Nephron (organoid): ENCODE measurements at regions not wholly inside any gene's neighbourhood (a gene's known extent, or its start where the extent isn't known, plus 50 kb on each side); places are given as distances from the start of the nearest gene placed in this dataset.

Source experiments
- H3K27ac Mint-ChIP-seq, 3 experiments: 2 replicates each; pipeline ENCODE4 v1.8.0; 2020; ENCODE audit warnings: mixed read lengths in 3 of 3, mild to moderate bottlenecking in 2 of 3, moderate library complexity in 1 of 3
- H3K27me3 Mint-ChIP-seq: 2 replicates; pipeline ENCODE4 v1.8.0; 2021; ENCODE audit warnings: low read depth, mild to moderate bottlenecking, moderate library complexity, mixed read lengths
- H3K36me3 Mint-ChIP-seq: 2 replicates; pipeline ENCODE4 v1.8.0; 2020; ENCODE audit warnings: low read depth, mixed read lengths
- H3K4me1 Mint-ChIP-seq: 2 replicates; pipeline ENCODE4 v1.8.0; 2020; ENCODE audit warnings: mixed read lengths
- H3K4me3 Mint-ChIP-seq, 3 experiments: 2 replicates each; pipeline ENCODE4 v1.8.0; 2020; ENCODE audit warnings: mild to moderate bottlenecking in 3 of 3, mixed read lengths in 3 of 3, moderate library complexity in 2 of 3
- H3K9me3 Mint-ChIP-seq: 2 replicates; pipeline ENCODE4 v1.8.0; 2020; ENCODE audit warnings: mixed read lengths
- TF ChIP-seq, protein P1 (sequence below), 3 experiments: fragments of 200-600 bp; sonication (generic); IDR thresholded peaks; one replicate each; pipeline ENCODE4 v1.5.0; 2021; ENCODE audit warnings: antibody characterized with exemption in 3 of 3; ENCODE audit not compliant: unreplicated experiment in 3 of 3

GRCh38 chr16:51409001-51409675 is 258.1 kb upstream of the SALL1 start:
- Mint-ChIP-seq H3K27me3 (peaks cover 5% of the 10 kb centered on the region), H3K9me3 (no peaks in the 10 kb centered on the region), H3K36me3 (no peaks in the 10 kb centered on the region)

DNA sequence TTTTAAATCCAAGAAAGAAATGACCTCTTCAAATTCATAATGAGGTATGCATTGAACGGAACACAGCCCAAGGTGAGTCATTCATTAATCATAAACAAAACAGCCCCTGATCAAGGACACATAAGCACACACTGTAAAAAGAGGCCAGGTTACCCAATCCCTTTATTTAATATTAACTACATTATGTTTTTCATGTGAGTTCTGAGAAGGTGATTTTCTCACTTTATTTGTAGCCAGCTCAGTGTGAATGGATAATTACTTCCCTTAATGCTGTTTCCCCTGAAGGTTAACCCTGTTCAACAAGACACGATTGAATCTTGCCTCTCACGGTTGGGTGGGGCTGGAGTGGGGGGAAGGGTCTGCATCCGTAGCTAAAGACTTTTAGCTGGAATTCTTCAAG is 257.3 kb upstream of the SALL1 start:
- Mint-ChIP-seq H3K4me3 (no peak overlapping the region), H3K4me1 (peaks cover 8% of the 10 kb centered on the region), H3K27ac (peak overlapping the region; percentile 73 to 93 (median 81)), H3K36me3 (no peaks in the 10 kb centered on the region), H3K9me3 (no peaks in the 10 kb centered on the region), H3K27me3 (peaks cover 5% of the 10 kb centered on the region)
- TF ChIP-seq, protein P1, sequence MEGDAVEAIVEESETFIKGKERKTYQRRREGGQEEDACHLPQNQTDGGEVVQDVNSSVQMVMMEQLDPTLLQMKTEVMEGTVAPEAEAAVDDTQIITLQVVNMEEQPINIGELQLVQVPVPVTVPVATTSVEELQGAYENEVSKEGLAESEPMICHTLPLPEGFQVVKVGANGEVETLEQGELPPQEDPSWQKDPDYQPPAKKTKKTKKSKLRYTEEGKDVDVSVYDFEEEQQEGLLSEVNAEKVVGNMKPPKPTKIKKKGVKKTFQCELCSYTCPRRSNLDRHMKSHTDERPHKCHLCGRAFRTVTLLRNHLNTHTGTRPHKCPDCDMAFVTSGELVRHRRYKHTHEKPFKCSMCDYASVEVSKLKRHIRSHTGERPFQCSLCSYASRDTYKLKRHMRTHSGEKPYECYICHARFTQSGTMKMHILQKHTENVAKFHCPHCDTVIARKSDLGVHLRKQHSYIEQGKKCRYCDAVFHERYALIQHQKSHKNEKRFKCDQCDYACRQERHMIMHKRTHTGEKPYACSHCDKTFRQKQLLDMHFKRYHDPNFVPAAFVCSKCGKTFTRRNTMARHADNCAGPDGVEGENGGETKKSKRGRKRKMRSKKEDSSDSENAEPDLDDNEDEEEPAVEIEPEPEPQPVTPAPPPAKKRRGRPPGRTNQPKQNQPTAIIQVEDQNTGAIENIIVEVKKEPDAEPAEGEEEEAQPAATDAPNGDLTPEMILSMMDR (IDR thresholded peaks at IDR 0.05; ENCODE audit: unreplicated experiment in 3 of 3), result no peak

More at GRCh38 chr16:51409001-51409675, 258.1 kb upstream of the SALL1 start:
- H3K27ac Mint-ChIP-seq, result peak overlapping the region; percentile 73 to 93 (median 81)
- H3K4me1 Mint-ChIP-seq, result peaks cover 8% of the 10 kb centered on the region
- TF ChIP-seq, protein P1 (IDR thresholded peaks at IDR 0.05; ENCODE audit: unreplicated experiment in 3 of 3), result no peak
- no peak overlapping the region for H3K4me3 Mint-ChIP-seq

DNA sequence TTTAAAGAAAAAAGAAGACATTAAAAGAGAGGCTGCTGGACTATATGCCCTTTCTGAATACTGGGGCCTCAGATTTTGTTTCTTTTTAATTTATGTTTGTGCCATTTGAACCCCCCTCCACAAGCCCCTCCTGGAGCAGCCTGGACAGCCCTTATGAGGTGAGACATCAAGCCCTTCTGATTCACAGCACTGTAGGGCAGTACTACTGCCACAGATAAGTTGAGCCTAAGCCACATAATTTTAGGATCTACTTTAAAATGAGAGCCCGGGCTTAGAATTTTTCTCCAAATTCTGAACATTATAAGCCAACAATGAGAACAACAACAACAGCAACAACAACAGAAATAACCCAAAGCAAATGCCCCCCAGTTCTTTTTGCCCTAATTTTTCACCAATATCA is 256.9 kb upstream of the SALL1 start:
- H3K36me3 Mint-ChIP-seq, result no peaks in the 10 kb centered on the region
- TF ChIP-seq, protein P1 (IDR thresholded peaks at IDR 0.05; ENCODE audit: unreplicated experiment in 3 of 3), result no peak
- H3K4me1 Mint-ChIP-seq, result peaks cover 8% of the 10 kb centered on the region
- H3K4me3 Mint-ChIP-seq, result no peak overlapping the region
- peak overlapping the region; percentile 73 to 93 (median 81) for H3K27ac Mint-ChIP-seq
- no peaks in the 10 kb centered on the region for H3K9me3 Mint-ChIP-seq
- peaks cover 5% of the 10 kb centered on the region for H3K27me3 Mint-ChIP-seq

DNA sequence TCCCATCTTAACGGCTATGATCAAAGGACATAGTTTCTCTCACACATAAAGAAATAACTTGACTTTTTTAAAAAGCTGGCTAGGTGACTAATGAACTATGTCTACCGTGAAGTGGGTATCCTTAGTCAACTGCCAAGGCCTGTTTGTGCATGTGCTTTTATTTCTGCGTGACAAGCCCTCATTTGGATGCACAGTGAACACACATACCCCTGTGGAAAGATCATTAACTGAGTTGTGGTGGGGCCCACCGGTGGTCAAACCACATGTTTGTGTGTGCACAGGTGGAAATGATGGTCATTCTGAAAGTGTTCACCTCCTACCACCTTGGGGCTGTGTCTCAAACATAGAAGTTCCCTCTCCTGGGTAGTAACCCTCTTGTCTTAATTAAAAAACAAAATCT is 256.1 kb upstream of the SALL1 start:
- no peaks in the 10 kb centered on the region for H3K9me3 Mint-ChIP-seq
- peak overlapping the region; percentile 58 to 93 (median 81) for H3K27ac Mint-ChIP-seq
- TF ChIP-seq, protein P1 (IDR thresholded peaks at IDR 0.05; ENCODE audit: unreplicated experiment in 3 of 3), result no peak
- H3K27me3 Mint-ChIP-seq, result peaks cover 5% of the 10 kb centered on the region
- peaks cover 8% of the 10 kb centered on the region for H3K4me1 Mint-ChIP-seq
- H3K4me3 Mint-ChIP-seq, result no peak overlapping the region
- no peaks in the 10 kb centered on the region for H3K36me3 Mint-ChIP-seq

DNA sequence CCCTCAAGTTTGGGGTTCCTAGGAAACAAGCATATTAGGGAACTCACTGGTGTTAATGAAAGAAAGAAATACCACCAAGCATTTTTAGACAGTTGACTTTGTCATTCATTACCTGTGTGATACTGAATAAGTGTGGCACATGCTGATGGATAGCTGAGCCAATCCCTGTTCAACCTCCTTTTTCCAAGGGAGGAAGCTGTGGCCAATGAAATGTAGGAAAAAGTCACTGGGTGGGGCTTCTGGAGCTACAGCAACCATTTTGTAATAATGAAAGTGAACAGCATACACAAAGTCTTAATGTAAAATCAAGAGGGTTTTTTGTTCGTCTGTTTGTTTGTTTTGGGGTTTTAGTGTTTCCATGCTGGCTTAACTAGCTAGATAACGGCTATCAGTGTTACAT is 254.3 kb upstream of the SALL1 start:
- TF ChIP-seq, protein P1 (IDR thresholded peaks at IDR 0.05; ENCODE audit: unreplicated experiment in 3 of 3), result no peak
- Mint-ChIP-seq H3K27me3 (peaks cover 5% of the 10 kb centered on the region), H3K4me1 (peaks cover 8% of the 10 kb centered on the region), H3K27ac (peak overlapping the region in 1 of 3 experiments; percentile 50), H3K4me3 (no peak overlapping the region), H3K9me3 (peaks cover 10% of the 10 kb centered on the region), H3K36me3 (peaks cover 5% of the 10 kb centered on the region)

DNA sequence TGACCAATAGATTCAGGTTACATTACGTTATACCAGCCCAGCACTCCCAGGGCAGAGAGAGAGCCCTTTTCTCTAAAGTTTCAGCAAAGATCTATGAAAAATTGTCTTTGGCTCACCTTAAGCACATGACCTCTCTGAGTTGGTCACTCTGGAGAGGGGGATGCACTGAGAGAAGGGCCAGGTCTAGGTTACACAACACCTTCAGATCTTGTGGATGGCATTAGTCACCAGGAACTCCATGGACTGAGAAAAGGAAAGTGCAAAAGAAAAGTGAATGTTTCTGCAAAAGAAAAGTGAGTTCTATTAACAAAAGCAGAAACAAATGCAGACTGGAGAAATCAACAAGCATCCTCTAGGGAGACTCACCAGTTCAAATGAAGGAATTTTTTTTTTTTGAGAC is 253.3 kb upstream of the SALL1 start:
- Mint-ChIP-seq H3K27ac (no peak overlapping the region), H3K9me3 (peaks cover 10% of the 10 kb centered on the region), H3K36me3 (peaks cover 5% of the 10 kb centered on the region), H3K4me3 (no peak overlapping the region), H3K4me1 (peaks cover 8% of the 10 kb centered on the region), H3K27me3 (peaks cover 5% of the 10 kb centered on the region)
- TF ChIP-seq, protein P1 (IDR thresholded peaks at IDR 0.05; ENCODE audit: unreplicated experiment in 3 of 3), result no peak
